Suprapubic skin (tissue), 3 donors: ENCODE measurements at regions not wholly inside any gene's neighbourhood (a gene's known extent, or its start where the extent isn't known, plus 50 kb on each side); places are given as distances from the start of the nearest gene placed in this dataset.

ENCODE experiments used
- CTCF ChIP-seq, 2 donors: fragments of 200-600 bp in 1 of 2; fragments of 450-650 bp in 1 of 2; sonication (generic) in 1 of 2; IDR thresholded peaks; one replicate each; pipeline ENCODE4 v1.5.1; 2016 to 2019; ENCODE audit warnings: antibody characterized with exemption in 2 of 2, mild to moderate bottlenecking in 1 of 2, moderate library complexity in 1 of 2
- EP300 ChIP-seq: sonication (generic); formaldehyde crosslinking; IDR thresholded peaks from one replicate; pipeline ENCODE4 v1.6.1; 2017; ENCODE audit warnings: antibody characterized with exemption

- no peak for TF ChIP-seq EP300
- TF ChIP-seq CTCF (IDR thresholded peaks at IDR 0.05) = no peak
Observed at GRCh38 chr11:70733327-70734325, 335.3 kb downstream of the CTTN start.
